HCT116 (cell line): ENCODE measurements at regions not wholly inside any gene's neighbourhood (a gene's known extent, or its start where the extent isn't known, plus 50 kb on each side); places are given as distances from the start of the nearest gene placed in this dataset.

Experiments used
- ATAC-seq: fragments of 200-7000 bp; cut with Tn5 transposase; 2 replicates; pipeline ENCODE4 v1.9.1; 2020; ENCODE audit warnings: mild to moderate bottlenecking, moderate library complexity
- BruUV-seq: library from RNA; stranded (reverse); fragments of 400-500 nt; replicated peaks from 2 replicates; lab custom pipeline; 2021; lab: Mats Ljungman, UMichigan
- CTCF ChIA-PET: fragments of 300-600 bp; sonication (Branson Sonifier 250); formaldehyde crosslinking; loops from one replicate; lab custom pipeline; 2021; ENCODE audit warnings: antibody characterized with exemption; lab: Charles Lee
- POLR2A ChIA-PET: fragments of 300-600, 350-600 bp; sonication (Branson Sonifier 250); formaldehyde crosslinking; loops from one replicate; lab custom pipeline; 2021; ENCODE audit warnings: antibody characterized with exemption; lab: Charles Lee
- RAD21 ChIA-PET, 2 experiments: fragments of 300-600 bp; sonication (Branson Sonifier 250); formaldehyde crosslinking; loops; one replicate each; lab custom pipeline; 2023; ENCODE audit warnings: low total read pairs in 2 of 2; ENCODE audit not compliant: uncharacterized antibody in 2 of 2, unreplicated experiment in 2 of 2, low non-redundant PET in 1 of 2; lab: Charles Lee
- DNase-seq: peaks from one replicate; pipeline ENCODE4 v3.0.0-alpha.2; 2010; ENCODE audit warnings: low read depth, low spot score
- H2AFZ ChIP-seq: fragments of 200-600 bp; shearing (Covaris generic), sonication (generic); 2 replicates; pipeline ENCODE4 v1.6.1; 2017; ENCODE audit warnings: low read depth, mixed run types, mixed read lengths, antibody characterized with exemption, low read length; ENCODE audit not compliant: poor library complexity, severe bottlenecking
- H3K27ac ChIP-seq: 2 replicates; pipeline ENCODE4 v1.5.1; 2012; ENCODE audit warnings: low read depth, low read length
- H3K27me3 ChIP-seq: fragments of 200-600 bp; sonication (generic); 2 replicates; pipeline ENCODE4 v1.6.1; 2016; ENCODE audit warnings: mixed run types, low read length, mixed read lengths; ENCODE audit not compliant: insufficient read depth
- H3K36me3 ChIP-seq, 2 experiments: fragments of 200-500 bp in 1 of 2; fragments of 200-600 bp in 1 of 2; sonication (Bioruptor generic) in 1 of 2; sonication (generic) in 1 of 2; 2 replicates each; pipeline versions ENCODE4 v1.5.1 to v1.6.1; 2014 to 2016; ENCODE audit warnings: low read length in 2 of 2, inconsistent platforms in 1 of 2, mixed read lengths in 1 of 2, mixed run types in 1 of 2; ENCODE audit not compliant: insufficient read depth in 2 of 2, control insufficient read depth in 1 of 2
- H3K4me1 ChIP-seq, 2 experiments: fragments of 200-600 bp in 1 of 2; sonication (generic) in 1 of 2; 2 replicates each; pipeline versions ENCODE4 v1.5.1 to v1.6.1; 2012 to 2017; ENCODE audit warnings: low read length in 2 of 2, inconsistent platforms in 1 of 2, mild to moderate bottlenecking in 1 of 2, mixed read lengths in 1 of 2, mixed run types in 1 of 2, moderate library complexity in 1 of 2; ENCODE audit not compliant: insufficient read depth in 2 of 2, control insufficient read depth in 1 of 2
- H3K4me2 ChIP-seq: fragments of 200-600 bp; sonication (generic); 2 replicates; pipeline ENCODE4 v1.6.1; 2017; ENCODE audit warnings: mixed run types, low read length, mixed read lengths
- H3K4me3 ChIP-seq, 2 experiments: fragments of 200-600 bp in 1 of 2; sonication (generic) in 1 of 2; replicated peaks in 1 of 2; 2 replicates each; pipeline ENCODE4 v1.5.1; 2011 to 2016; ENCODE audit warnings: low read length in 2 of 2, control low read depth in 1 of 2, low read depth in 1 of 2, mild to moderate bottlenecking in 1 of 2, mixed read lengths in 1 of 2, mixed run types in 1 of 2
- H3K79me2 ChIP-seq: fragments of 200-600 bp; sonication (generic); 2 replicates; pipeline ENCODE4 v1.6.1; 2017; ENCODE audit warnings: mild to moderate bottlenecking, mixed run types, low read length, moderate library complexity, mixed read lengths; ENCODE audit not compliant: insufficient read depth
- H3K9ac ChIP-seq: fragments of 200-600 bp; sonication (generic); 2 replicates; pipeline ENCODE4 v1.6.1; 2016; ENCODE audit warnings: low read length, mixed read lengths
- H3K9me2 ChIP-seq: fragments of 200-600 bp; sonication (generic), shearing (Covaris generic); 2 replicates; pipeline ENCODE4 v1.6.1; 2017; ENCODE audit warnings: mixed run types, mild to moderate bottlenecking, moderate library complexity; ENCODE audit not compliant: insufficient read depth
- H3K9me3 ChIP-seq, 2 experiments: fragments of 200-500 bp in 1 of 2; fragments of 200-600 bp in 1 of 2; sonication (Bioruptor generic) in 1 of 2; sonication (generic) in 1 of 2; 2 replicates each; pipeline ENCODE4 v1.6.1; 2014 to 2017; ENCODE audit warnings: low read length in 2 of 2, mixed read lengths in 2 of 2, inconsistent platforms in 1 of 2, low read depth in 1 of 2, mild to moderate bottlenecking in 1 of 2, mixed run types in 1 of 2, moderate library complexity in 1 of 2; ENCODE audit not compliant: control insufficient read depth in 1 of 2, insufficient read depth in 1 of 2
- H4K20me1 ChIP-seq: fragments of 200-600 bp; sonication (generic), shearing (Covaris generic); 2 replicates; pipeline ENCODE4 v1.6.1; 2017; ENCODE audit warnings: mixed run types, mild to moderate bottlenecking, moderate library complexity; ENCODE audit not compliant: insufficient read depth
- CBX3 ChIP-seq: IDR thresholded peaks from 2 replicates; pipeline ENCODE4 v1.6.1; 2012; ENCODE audit warnings: low read depth
- FOSL1 ChIP-seq: IDR thresholded peaks from 2 replicates; pipeline ENCODE4 v1.6.1; 2012; ENCODE audit warnings: low read depth
- YY1 ChIP-seq: IDR thresholded peaks from 2 replicates; pipeline ENCODE4 v1.6.1; 2011; ENCODE audit warnings: low read length, low read depth, moderate library complexity, mild to moderate bottlenecking; ENCODE audit not compliant: insufficient replicate concordance; ENCODE audit errors: extremely low read depth
- intact Hi-C: fragments of 100-400 bp; cut with micrococcal nuclease; formaldehyde crosslinking; loops from 2 replicates; pipeline ENCODE4 v1.10.0; 2022
- TF ChIP-seq, protein P1 (sequence below), 3 experiments: fragments of 200-600 bp in 1 of 3; sonication (generic) in 1 of 3; IDR thresholded peaks in 2 of 3; conservative IDR thresholded peaks in 1 of 3; 2 replicates each; pipeline ENCODE4 v1.5.1; 2012 to 2017; ENCODE audit warnings: low read depth in 2 of 3, low read length in 2 of 3, antibody characterized with exemption in 1 of 3, borderline replicate concordance in 1 of 3, control low read depth in 1 of 3, mild to moderate bottlenecking in 1 of 3, mixed read lengths in 1 of 3, mixed run types in 1 of 3, moderate library complexity in 1 of 3; ENCODE audit not compliant: insufficient read depth in 1 of 3
- TF ChIP-seq, protein P2 (sequence below): IDR thresholded peaks from 2 replicates; pipeline ENCODE4 v1.6.1; 2012
- TF ChIP-seq, protein P3 (sequence below): IDR thresholded peaks from 2 replicates; pipeline ENCODE4 v1.6.1; 2012
- TF ChIP-seq, protein P4 (sequence below): IDR thresholded peaks from 2 replicates; pipeline ENCODE4 v1.6.1; 2011; ENCODE audit warnings: mild to moderate bottlenecking, low read length, moderate library complexity; ENCODE audit not compliant: insufficient replicate concordance; ENCODE audit errors: extremely low read depth

DNA sequence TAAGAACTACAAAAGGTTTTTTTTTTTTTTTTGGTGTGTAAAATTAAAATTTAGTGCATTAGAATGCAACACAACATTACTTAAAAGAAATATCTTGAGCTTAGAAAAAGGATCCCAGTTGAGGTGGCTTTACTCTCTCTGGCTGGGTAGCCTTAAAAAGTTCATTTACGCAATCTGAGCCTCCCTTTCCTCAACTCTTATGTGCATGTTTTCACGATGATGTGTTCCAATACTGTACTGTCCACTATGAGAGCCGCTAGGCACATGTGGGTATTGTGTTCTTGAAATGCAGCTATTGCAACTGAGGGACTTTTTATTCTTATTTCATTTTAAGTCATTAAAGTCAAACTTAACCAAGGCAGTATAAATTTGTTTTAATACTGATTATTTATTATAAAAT is 460.9 kb upstream of the SYT1 start:
- ChIA-PET RAD21 (no interaction called here), CTCF (interaction anchor here (1.2 kb wide), 1 partner anchor 11 kb away, joined by 3 read pairs; no protein-coding TSS in a partner anchor), POLR2A (no interaction called here)
- Histone ChIP-seq H3K9ac (no peak overlapping the region), H2AFZ (no peak overlapping the region), H3K9me3 (no peaks in the 10 kb centered on the region), H3K27ac (no peak overlapping the region), H3K4me2 (no peak overlapping the region), H3K36me3 (no peaks in the 10 kb centered on the region), H4K20me1 (no peaks in the 10 kb centered on the region), H3K4me1 (no peaks in the 10 kb centered on the region), H3K79me2 (no peaks in the 10 kb centered on the region), H3K9me2 (no peaks in the 10 kb centered on the region), H3K4me3 (no peak overlapping the region), H3K27me3 (no peaks in the 10 kb centered on the region)
- ATAC-seq, result no peak
- intact Hi-C loops, result no loop called here
- BruUV-seq, result no TSS peak
- DNase-seq, result no peak
- TF ChIP-seq CBX3, result no peak
- TF ChIP-seq, protein P1, sequence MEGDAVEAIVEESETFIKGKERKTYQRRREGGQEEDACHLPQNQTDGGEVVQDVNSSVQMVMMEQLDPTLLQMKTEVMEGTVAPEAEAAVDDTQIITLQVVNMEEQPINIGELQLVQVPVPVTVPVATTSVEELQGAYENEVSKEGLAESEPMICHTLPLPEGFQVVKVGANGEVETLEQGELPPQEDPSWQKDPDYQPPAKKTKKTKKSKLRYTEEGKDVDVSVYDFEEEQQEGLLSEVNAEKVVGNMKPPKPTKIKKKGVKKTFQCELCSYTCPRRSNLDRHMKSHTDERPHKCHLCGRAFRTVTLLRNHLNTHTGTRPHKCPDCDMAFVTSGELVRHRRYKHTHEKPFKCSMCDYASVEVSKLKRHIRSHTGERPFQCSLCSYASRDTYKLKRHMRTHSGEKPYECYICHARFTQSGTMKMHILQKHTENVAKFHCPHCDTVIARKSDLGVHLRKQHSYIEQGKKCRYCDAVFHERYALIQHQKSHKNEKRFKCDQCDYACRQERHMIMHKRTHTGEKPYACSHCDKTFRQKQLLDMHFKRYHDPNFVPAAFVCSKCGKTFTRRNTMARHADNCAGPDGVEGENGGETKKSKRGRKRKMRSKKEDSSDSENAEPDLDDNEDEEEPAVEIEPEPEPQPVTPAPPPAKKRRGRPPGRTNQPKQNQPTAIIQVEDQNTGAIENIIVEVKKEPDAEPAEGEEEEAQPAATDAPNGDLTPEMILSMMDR (IDR thresholded peaks at IDR 0.05 in 2 of 3, conservative IDR thresholded peaks at IDR 0.05 in 1 of 3; ENCODE audit: borderline replicate concordance in 1 of 3, insufficient read depth in 1 of 3, low read depth in 2 of 3, low read length in 2 of 3), result no peak
- TF ChIP-seq, protein P2, sequence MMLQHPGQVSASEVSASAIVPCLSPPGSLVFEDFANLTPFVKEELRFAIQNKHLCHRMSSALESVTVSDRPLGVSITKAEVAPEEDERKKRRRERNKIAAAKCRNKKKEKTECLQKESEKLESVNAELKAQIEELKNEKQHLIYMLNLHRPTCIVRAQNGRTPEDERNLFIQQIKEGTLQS, result no peak
- TF ChIP-seq, protein P3, sequence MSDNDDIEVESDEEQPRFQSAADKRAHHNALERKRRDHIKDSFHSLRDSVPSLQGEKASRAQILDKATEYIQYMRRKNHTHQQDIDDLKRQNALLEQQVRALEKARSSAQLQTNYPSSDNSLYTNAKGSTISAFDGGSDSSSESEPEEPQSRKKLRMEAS, result no peak
- TF ChIP-seq YY1, result no peak
- TF ChIP-seq, protein P4, sequence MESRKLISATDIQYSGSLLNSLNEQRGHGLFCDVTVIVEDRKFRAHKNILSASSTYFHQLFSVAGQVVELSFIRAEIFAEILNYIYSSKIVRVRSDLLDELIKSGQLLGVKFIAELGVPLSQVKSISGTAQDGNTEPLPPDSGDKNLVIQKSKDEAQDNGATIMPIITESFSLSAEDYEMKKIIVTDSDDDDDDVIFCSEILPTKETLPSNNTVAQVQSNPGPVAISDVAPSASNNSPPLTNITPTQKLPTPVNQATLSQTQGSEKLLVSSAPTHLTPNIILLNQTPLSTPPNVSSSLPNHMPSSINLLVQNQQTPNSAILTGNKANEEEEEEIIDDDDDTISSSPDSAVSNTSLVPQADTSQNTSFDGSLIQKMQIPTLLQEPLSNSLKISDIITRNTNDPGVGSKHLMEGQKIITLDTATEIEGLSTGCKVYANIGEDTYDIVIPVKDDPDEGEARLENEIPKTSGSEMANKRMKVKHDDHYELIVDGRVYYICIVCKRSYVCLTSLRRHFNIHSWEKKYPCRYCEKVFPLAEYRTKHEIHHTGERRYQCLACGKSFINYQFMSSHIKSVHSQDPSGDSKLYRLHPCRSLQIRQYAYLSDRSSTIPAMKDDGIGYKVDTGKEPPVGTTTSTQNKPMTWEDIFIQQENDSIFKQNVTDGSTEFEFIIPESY, result no peak
- no peak for TF ChIP-seq FOSL1
